HuH-7 (cell line): ENCODE measurements at regions not wholly inside any gene's neighbourhood (a gene's known extent, or its start where the extent isn't known, plus 50 kb on each side); places are given as distances from the start of the nearest gene placed in this dataset.

ENCODE experiments used
- DNase-seq: peaks from one replicate; pipeline ENCODE4 v3.0.0; 2011; ENCODE audit warnings: low spot score

DNA sequence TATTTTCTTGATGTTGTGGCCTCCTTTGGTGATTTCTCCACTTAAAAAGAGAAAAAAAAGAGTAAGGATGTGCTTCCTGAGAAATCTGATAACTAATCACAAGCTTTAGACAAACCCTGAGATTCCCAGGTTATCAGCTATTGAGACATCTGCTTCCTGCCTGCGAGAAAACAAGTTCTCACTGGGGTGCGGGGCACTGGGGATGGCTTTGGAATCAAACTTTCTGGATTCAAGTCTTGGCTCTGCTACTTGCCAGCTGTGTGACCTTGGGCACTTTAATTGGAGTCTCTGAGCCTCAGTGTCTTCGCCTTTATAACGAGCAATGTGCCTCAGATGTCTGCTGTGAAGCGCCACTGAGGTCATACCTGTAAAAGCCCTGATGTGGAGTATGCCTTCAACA is 152.5 kb upstream of the NAV2 start:
- no peak for DNase-seq

DNA sequence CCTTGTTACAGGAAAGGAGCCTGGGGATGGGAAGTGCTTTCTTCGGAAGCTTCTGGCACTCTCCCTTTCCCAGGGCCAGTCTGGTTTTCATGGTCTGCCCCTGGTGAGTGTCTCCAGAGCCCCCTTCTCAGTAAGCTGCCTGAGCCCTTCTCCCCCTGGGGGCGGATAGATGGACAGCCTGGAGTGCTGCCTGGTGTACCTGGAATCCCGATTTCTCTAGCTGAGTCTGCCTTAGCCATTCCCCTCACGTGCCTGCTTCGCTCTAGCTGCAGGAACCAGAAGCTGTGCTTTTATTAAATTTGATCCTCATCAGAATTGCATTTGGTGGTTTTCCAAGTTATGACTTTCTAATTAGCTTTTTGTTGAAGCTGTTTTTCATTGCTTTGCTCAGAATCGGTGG is 152.9 kb upstream of the NAV2 start:
- DNase-seq: no peak

DNA sequence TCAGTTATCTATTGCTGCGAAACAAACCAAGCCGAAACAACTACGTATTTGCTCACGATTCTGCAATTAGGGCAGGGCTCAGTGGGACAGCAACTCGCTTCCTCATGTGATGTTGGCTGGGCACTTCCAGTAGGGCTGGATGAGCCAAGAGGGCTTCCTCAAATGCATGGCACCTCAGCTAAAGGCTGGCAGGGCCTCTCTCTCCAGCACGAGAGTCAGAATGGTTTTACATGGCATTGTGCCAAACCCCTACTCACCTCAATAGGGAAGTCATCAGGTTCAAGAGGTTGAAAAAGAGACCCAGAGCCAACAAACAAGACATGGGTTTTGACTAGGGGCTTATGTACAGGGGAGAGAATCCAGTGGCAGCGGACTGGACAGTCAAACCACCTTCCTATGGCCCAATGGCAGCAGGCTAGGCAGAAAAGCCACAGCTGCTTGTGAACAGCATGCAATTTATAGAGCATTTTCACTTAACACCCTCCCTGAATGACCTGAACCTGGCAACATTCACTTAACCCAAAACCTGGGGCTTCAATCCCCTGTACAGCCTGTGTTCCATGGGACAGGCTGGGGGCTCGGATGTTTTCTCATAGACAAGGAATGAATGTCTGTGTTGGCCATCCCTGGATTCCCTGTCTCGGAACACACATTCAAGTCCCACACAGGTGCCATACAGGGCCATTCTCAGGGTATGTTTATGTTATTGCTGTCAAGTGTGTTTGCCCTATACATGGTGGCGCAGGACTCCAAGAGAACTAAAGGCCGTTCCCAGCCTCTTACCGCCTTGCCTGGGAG is 154.2 kb upstream of the NAV2 start:
- no peak for DNase-seq

DNA sequence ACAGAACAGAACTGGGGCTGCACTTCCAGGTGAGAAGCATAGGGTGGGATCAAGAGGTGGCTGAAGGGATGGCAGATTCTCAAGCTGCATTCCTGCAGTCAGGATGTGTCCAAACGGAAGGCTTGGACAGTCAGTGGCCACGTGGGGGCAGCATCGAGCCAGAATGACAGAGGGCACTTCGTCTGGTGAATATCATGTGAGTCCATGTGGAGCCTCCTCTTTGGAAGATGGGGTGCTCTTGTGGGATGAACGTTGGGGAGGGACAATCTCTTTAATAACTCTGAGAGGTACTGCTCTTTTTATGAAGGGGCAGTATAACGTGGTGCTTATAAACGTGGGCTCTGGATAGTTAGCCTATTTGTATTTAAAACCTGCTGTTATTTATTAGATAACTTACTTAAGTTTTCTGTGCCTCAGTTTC is 154.9 kb upstream of the NAV2 start:
- DNase-seq: peak; percentile 55

DNA sequence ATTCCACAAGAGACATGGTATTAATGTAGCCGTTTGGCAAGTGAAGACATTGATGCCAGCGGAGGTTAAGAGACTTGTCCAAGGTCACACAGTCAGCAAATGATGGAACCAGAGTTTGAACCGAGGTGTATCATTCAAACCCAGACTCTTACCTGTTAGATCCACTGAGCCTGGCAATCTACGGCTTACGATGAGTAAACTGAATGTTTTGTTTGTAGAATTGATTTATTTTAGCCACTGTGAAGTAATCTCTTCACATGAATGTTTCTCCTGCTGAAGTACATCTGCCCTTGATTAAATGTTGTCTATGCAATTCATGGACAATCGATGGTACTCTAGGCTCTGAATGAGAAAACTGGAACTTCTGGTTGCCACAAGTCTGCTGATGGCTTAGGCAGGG is 155.5 kb upstream of the NAV2 start:
- DNase-seq: no peak

DNA sequence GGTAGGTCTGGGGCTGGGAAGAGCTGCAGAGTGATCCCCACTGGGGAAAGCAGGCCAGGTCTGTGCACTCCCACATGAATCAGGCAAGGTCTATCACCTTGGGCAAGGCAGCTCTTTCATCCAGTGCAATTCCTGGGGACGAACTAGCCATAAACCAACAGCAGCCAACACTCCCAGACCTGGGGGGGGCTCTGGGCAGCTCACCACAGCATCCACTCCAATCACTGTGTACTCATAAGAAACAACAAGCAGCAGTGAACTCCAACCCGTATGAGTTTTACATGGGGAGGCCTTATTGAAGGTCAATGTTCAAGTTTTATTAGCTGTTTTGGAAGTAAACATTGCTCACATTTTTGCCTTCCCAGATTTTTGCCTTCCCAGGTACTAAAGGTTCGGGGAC is 157.4 kb upstream of the NAV2 start:
- DNase-seq: no peak

DNA sequence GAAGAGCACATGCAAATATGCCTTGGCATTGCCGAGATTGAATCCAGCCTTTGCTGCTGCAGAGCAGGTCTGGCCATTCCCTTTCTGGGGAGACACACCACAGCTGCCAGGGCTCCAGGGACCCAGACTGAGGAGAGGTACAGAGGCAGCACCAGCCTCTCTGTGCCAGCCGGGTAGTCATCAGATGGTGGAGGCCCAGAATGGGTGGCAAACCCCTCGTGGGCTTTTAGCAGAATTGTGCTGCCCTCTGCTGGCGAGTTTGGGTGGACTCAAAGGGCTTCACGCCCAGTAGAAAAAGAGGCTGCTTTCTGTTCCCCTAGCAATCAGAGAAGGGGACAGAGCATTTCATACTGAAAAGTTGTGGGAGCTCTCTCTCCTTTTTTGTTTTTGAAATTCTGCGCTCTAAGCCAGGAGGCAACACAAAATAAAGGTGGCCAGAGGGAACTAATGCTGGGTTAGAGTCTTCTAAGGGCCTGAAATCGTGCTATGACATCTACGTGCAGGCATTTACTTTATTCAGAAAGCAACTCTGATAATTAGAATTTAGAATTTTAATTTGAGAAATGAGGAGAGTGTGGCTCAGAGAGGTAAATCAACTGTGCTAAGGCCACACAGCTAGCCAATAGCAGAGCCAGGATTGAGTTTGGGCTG is 158.8 kb upstream of the NAV2 start:
- peak; percentile 52 for DNase-seq

DNA sequence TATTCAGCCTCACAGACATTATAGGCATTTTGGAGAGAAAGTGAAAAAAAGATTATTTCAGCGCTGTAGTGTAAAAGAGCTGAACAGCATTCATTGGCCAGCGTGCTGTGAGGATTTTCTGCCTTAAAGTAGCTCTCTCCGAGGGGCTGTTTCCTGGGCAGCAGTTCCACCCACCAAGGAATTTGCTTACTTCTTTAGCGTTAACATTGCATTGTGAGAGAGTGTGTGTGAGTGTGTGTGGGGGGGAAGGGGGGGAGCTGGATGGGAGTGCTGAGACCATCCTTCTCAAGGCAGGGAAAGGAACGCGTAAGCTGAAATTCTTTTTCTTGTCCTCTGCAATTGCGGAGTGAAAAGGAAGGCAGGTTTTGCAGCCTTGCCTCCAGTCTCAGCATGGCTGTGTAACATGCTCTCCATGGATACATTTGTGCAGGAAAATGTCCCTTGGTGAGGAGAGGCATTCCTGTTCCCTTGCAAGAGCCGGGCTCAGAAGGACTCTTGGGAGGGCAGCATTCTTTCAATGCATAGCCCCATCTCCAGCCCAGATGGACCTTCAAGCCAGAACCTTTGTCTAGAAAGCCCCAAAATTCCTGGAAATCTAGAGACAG is 159.9 kb upstream of the NAV2 start:
- no peak for DNase-seq

DNA sequence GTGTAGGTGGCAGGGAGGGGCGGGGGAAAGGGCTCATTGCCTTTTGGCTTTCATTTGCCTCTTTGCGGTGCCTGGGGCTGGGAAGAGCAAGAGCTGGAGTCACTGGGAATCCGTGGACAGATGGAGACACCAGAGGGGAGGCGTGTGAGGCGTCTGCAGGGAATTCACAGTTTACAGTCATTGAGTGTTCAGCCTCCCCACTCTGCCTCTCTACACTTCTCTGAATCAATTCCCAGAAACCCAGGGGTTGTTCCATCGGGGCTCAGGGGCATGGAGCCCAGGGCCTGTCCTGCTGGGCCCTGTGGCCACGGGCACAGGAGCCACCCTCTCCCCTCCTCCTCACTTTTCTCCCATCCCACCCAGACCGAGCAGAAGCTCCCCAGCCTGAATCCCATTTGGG is 160.5 kb upstream of the NAV2 start:
- DNase-seq: no peak

DNA sequence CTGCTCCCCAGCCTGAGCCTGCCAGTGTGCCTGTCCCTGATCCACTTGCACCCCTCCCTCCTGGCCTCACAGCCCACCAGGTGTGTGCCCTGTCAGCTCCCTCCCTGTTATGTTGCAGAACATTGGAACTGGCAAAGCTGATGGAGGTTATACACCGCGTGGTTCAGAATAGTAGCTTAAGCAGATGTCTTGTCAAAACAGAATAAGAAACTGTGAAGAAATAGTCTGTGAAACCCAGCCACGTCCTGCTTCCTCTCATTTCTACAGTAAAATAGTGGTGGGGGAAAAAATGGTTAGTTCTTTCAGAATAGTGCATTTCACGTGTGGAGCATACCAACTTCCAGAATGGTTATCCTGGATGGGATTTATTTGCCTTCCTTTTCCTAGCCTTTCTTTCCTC is 161.2 kb upstream of the NAV2 start:
- DNase-seq: no peak

DNA sequence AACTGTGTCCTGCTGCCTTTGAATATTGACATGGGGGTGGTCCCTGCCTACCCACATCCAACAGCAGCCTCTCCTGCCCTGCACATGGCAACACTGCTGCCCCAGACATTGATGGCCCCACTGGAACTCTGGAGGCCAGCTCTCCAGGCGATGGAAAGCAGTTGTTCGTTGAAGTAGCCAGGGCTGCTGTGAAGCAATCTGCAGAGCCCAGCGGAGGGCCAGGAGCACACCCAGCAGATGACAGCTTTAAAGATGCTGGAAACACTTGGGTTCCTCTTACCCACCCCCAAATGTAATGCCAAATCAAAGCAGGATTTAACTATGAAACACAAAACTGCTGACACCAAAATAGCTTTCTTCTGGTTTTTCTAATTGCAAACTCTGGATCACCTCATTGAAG is 165.6 kb upstream of the NAV2 start:
- no peak for DNase-seq

DNA sequence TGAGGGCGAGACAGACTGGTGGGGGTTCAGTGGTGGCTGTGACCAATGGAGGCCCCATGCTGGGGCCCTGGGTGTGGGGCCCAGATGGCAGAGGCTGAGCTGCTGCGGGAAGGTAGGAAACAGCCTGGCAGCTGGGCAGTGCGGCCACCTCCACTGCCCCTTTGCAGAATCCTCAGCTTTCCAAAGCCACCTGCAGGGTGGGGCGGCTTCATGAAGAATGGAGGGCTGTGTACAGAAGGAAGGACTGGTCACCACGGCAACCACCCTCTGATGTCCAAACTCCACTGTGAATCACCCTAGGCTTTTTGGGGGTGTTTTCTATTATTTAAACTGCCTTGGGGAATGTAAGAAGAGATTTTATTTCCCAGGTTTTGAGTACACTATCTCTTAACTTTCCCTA is 166.3 kb upstream of the NAV2 start:
- DNase-seq: no peak

DNA sequence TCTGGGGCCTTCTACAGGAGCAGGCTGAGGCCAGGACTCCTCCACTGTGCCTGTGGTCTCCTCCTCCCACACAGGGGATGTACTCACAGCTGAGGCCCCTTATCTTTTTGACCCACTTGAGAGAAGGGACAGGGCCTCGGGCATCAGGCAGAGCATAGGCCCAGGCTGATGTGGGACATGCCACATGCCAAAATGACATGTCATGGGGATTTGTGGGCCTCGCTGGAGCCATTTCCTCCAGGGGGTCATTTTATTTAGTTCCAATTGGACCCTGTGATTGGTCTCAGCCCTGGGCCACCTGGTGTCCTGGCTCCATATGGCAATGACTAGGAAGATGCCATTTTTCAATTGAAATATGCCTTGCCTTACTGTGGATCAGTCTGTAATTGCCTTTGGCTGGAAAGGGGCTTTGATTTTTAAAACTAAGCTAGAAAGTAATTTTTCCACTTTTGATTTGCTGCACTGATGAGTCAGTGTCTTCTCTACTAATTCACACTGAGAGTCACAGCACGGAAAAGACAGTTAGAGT is 171.1 kb upstream of the NAV2 start:
- DNase-seq: no peak

DNA sequence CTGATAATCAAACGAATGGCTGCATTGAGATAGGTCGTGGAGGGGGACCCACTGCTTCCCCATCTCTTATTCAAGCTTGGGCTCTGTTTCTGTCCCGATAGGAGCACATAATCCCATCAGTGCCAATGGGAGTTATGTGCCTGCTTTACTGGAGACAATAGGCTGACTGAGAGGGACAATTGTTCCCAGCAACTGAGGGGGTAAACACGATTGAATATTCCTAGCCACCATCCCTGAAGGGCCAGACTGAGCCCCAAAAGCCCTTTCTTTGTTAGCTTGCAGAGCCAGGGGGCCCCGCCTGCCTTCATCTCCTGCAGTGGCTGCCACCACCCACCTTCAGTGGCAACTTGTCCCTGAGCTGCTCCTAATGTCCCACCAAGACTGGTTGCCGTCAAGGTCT is 172.8 kb upstream of the NAV2 start:
- DNase-seq: no peak

DNA sequence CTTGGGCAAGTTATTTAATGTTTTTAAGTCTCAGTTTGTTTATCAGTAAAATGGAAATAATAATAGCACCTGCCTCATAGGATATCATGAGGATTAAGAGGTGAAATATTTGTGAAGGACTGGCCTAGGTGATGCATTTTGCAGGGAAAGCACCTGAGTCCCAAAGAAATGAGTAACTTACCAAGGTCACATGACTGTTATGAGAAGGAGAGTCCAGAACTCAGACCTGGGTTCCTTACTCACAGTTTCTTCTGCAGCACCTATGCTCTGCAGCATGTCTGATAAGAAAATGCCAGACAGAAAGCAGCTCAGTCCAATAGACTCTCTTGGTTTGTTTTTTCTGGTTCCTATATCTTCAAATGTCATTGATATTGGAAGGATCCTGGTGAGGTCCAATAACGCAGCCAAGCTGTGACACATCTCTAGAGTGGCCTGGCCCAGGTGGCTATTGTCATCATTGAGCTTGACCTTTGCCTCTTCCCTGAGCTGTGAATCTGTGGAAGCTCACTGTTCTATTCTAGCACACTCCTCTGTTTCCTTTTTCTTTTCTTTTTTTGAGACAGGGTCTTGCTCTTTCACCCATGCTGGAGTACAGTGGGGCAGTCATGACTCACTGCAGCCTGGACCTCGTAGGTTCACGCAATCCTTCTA is 174.7 kb upstream of the NAV2 start:
- DNase-seq: no peak

DNA sequence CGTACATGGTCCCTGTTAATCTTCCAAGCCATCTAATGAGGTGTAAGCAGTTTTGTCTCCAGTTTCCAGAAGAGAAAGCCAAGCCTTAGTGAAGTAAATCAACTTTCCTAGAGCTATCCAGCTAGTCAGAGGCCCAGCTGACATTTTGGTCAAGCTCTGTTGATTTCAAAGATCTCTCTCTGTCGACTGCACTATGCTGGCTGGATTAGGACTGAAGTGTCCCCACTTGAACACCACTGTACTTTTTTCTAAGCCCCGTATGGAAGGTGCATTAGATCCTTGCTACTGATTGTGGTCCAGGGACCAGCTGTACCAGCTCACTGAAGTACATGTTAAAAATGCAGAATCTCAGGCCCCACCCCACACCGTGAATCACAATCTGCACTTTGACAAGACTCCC is 176.5 kb upstream of the NAV2 start:
- no peak for DNase-seq

DNA sequence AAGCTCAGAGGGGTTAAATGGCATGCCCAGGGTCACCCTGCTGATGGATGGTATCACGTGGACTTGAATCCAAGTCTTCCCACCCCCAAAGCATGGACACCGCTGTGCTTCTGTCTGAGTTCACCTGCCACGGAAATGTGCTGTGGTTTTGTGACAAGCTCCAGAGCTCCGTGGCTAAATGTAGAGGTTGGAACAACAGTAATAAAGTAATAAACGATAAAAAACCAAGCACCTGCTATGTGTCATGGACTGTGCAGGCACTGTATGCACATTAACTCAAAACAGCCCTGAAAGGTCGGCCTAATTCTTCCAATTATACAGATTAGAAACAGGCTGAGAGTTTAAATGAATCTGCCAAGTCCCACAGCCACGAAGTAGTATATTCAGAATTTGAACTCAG is 182.1 kb upstream of the NAV2 start:
- no peak for DNase-seq

DNA sequence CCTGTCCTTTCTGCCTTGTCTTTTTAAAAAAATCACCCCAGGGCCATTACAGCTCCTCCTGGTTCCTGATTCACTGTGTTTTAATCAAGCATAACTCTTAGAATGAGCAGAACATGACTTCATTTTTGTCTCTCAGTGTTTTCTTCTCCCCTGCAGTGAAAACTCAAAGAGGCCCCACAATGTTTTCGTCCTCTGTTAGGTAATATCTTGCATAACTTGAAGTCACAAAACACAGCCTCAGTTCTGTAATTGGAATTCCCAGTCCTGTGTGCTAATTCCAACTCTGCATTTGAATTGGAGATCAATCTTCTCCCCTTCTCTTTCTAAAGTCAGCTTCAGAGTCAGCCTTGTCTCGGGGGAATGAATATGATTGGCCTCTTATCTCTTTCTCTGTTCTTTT is 186.5 kb upstream of the NAV2 start:
- no peak for DNase-seq

DNA sequence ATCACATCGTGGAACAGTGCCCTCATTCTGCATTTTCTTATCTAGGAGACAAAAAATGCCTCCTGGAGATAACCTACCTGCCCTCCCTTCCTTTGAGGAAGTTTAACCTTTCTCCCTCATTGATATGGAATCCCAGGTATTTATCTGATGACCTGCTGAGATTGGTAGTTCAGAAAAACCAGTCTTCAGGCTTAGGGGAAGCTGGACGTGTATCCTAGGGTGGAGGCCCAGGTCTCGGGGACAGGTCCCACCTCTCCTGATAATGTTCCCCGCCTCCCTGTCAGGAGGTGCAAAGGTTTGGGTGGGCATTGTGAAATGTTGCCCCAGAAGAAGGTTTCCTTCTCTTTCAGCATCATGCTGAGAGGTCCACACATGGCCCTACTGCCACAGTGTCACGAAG is 186.9 kb upstream of the NAV2 start:
- no peak for DNase-seq

DNA sequence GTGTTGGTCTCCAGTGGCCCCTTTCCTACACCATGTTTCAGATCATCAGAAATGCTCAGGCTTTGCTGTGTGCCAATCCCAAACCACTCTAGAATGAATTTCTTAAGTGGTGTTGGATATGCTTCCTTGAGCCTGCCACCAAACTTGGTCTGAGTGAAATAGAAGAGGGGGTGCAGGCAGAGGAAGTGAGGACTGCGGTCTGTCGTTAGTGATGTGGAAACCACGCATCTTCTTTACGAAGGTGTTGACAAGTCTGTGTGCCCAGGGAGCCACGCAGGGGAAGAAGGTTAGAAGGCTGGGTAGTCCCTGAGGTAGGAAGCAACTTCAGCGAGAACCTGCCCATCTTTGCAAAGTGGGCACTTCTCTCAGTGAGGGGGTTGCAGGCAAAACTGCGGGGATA is 187.4 kb upstream of the NAV2 start:
- DNase-seq: no peak

DNA sequence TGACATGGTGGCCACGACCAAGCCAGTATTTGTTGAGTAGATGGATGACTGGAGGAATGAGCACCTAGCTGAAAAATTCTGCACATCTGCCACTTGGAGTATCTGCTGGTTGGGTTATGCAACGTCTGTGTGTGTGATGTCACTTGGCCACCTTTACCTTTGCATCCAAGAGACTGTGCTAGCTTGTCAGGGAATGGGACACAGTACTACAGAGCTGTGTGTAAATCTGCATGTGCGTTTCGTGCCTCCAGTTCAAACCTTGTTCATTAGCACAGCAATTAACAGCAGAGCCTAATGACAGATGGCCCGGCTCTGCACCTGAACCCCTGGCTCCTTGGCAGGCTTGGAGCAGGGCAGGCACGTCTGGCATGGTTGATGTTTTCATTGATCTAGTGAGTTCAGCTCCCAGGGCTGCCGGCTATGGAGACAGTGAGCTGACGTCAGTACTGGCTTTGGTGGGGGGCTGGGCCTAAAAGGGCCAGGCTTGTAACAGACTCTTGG is 188.4 kb upstream of the NAV2 start:
- no peak for DNase-seq

DNA sequence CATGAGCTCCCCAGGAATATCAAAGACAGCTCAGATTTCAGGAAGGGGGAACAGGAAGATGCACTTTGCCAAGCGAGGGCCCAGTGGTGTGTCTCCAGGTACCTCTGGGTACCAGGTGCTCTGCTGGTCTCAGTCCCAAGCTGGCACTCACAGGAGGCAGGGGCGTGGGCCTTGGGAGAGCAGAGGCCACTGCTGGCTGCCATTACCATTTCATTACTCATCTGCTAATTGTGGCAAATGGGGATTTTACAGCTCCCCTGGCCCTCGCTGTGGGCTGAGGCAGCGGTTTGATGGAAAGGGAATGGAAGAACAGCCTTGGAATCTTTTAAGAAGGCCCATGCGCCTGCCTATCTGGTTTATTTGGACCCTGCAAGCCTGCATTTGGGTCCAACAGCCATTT is 192.0 kb upstream of the NAV2 start:
- DNase-seq: no peak
